ENCODE measurements at regions not wholly inside any gene's neighbourhood (a gene's known extent, or its start where the extent isn't known, plus 50 kb on each side); places are given as distances from the start of the nearest gene placed in this dataset.
A peak's percentile ranks its signal among the peaks of the same experiment; 100 is the strongest.

GRCh38 chr12:93191423-93191822 is 186.3 kb upstream of the NUDT4 start:
- TF ChIP-seq REST (IDR thresholded peaks at IDR 0.05; ENCODE audit: unreplicated experiment) (no peak), EZH2 (IDR thresholded peaks at IDR 0.05; ENCODE audit: low read depth, unreplicated experiment) (no peak), ZNF331 (CRISPR knock-in tag; IDR thresholded peaks at IDR 0.05; ENCODE audit: low read depth) (no peak), STAT1 (IDR thresholded peaks at IDR 0.05; ENCODE audit: unreplicated experiment) (no peak), CTCF (conservative IDR thresholded peaks at IDR 0.05; ENCODE audit: low read depth in 2 of 2) (no peak), POLR2AphosphoS5 (IDR thresholded peaks at IDR 0.05; ENCODE audit: low read depth) (no peak), EZH2phosphoT487 (IDR thresholded peaks at IDR 0.05; ENCODE audit: unreplicated experiment) (no peak), ZNF114 (CRISPR knock-in tag; IDR thresholded peaks at IDR 0.05) (no peak), ZNF462 (CRISPR knock-in tag; IDR thresholded peaks at IDR 0.05) (no peak), NANOG (IDR thresholded peaks at IDR 0.05; ENCODE audit: borderline replicate concordance) (no peak), CREB1 (CRISPR knock-in tag; IDR thresholded peaks at IDR 0.05; ENCODE audit: low read depth) (no peak), JUNB (IDR thresholded peaks at IDR 0.05; ENCODE audit: unreplicated experiment) (no peak), ETS1 (IDR thresholded peaks at IDR 0.05) (no peak)
- Histone ChIP-seq H3K9me2 (ENCODE audit: insufficient read depth) (peaks cover 7% of the 10 kb centered on the region; the same call in 1 of the 2 replicates), H3F3A (replicated peaks; ENCODE audit: low read depth) (no peaks in the 10 kb centered on the region), H3K4me2 (no peak overlapping the region), H3K4me3 (no peak overlapping the region), H4K20me1 (replicated peaks; ENCODE audit: insufficient read depth) (no peaks in the 10 kb centered on the region), H3K79me2 (replicated peaks; ENCODE audit: insufficient read depth) (no peaks in the 10 kb centered on the region), H3K27me3 (ENCODE audit: insufficient read depth) (no peaks in the 10 kb centered on the region), H3K4me1 (ENCODE audit: insufficient read depth) (no peaks in the 10 kb centered on the region), H2AFZ (peak overlapping the region; percentile 70; the same call in 1 of the 2 replicates), H3K36me3 (ENCODE audit: insufficient read depth) (no peaks in the 10 kb centered on the region), H3K27ac (ENCODE audit: low read depth) (no peak overlapping the region)
- Mint-ChIP-seq H3K4me3 (no peak overlapping the region), H3K36me3 (ENCODE audit: low read depth) (no peaks in the 10 kb centered on the region), H3K9me3 (no peaks in the 10 kb centered on the region), H3K4me1 (no peaks in the 10 kb centered on the region), H3K27ac (no peak overlapping the region), H3K27me3 (ENCODE audit: insufficient read depth, low read depth, poor library complexity) (peaks cover 3% of the 10 kb centered on the region)
- ATAC-seq = no peak
- no peak for DNase-seq (ENCODE audit: low spot score)
